Gastroesophageal sphincter (tissue), 3 donors: ENCODE measurements at regions not wholly inside any gene's neighbourhood (a gene's known extent, or its start where the extent isn't known, plus 50 kb on each side); places are given as distances from the start of the nearest gene placed in this dataset.

ENCODE experiments used
- POLR2A ChIP-seq, 2 donors: fragments of 450-650 bp; IDR thresholded peaks; one replicate each; pipeline ENCODE4 v1.6.1; 2017; ENCODE audit warnings: antibody characterized with exemption in 2 of 2, mild to moderate bottlenecking in 2 of 2, moderate library complexity in 1 of 2
- TF ChIP-seq, protein P1 (sequence below), 4 experiments: fragments of 200-600 bp in 2 of 4; fragments of 450-650 bp in 2 of 4; sonication (generic) in 1 of 4; IDR thresholded peaks; one replicate each; pipeline ENCODE4 v1.5.1; 2017 to 2019; ENCODE audit warnings: antibody characterized with exemption in 4 of 4, mild to moderate bottlenecking in 2 of 4, moderate library complexity in 2 of 4

DNA sequence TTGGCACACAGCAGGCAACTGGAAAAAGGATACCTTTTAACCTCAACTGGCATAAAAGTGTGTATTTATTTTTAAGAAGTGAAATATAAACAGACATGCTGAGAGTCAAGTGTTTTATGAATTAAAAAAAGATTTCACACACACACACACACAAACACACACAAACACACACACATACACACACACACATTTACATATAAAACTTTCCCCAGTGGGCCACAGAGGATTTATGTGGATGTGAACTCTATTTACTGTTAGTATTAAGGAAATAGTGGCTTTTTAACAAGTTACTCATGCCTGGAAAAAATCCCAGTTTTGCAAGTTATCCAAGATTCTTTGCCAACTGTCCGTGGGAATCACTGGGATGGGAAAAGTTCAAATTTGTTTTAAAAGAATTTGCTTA is 725.9 kb upstream of the NR2F2 start:
- TF ChIP-seq POLR2A (IDR thresholded peaks at IDR 0.05), result no peak
- TF ChIP-seq, protein P1, sequence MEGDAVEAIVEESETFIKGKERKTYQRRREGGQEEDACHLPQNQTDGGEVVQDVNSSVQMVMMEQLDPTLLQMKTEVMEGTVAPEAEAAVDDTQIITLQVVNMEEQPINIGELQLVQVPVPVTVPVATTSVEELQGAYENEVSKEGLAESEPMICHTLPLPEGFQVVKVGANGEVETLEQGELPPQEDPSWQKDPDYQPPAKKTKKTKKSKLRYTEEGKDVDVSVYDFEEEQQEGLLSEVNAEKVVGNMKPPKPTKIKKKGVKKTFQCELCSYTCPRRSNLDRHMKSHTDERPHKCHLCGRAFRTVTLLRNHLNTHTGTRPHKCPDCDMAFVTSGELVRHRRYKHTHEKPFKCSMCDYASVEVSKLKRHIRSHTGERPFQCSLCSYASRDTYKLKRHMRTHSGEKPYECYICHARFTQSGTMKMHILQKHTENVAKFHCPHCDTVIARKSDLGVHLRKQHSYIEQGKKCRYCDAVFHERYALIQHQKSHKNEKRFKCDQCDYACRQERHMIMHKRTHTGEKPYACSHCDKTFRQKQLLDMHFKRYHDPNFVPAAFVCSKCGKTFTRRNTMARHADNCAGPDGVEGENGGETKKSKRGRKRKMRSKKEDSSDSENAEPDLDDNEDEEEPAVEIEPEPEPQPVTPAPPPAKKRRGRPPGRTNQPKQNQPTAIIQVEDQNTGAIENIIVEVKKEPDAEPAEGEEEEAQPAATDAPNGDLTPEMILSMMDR (IDR thresholded peaks at IDR 0.05), result no peak
